MCF 10A (cell line): ENCODE measurements at regions not wholly inside any gene's neighbourhood (a gene's known extent, or its start where the extent isn't known, plus 50 kb on each side); places are given as distances from the start of the nearest gene placed in this dataset.
"Not testable (repeated sequence)": the region's sequence is repeated elsewhere in the genome, so short reads cannot be mapped to it uniquely, and the experiment has no call there.

Experiments
- BruUV-seq: library from RNA; stranded (reverse); fragments of 400-500 nt; replicated peaks from 2 replicates; lab custom pipeline; 2021; lab: Mats Ljungman, UMichigan
- CTCF ChIA-PET: fragments of 300-600 bp; sonication (Branson Sonifier 250); formaldehyde crosslinking; extraction: SDS; loops from one replicate; lab custom pipeline; 2021; ENCODE audit warnings: antibody characterized with exemption, inconsistent platforms; lab: Yijun Ruan, JAX
- POLR2A ChIA-PET: fragments of 300-600, 350-650 bp; sonication (Branson Sonifier 250); formaldehyde crosslinking; extraction: SDS; loops from one replicate; lab custom pipeline; 2020; ENCODE audit warnings: antibody characterized with exemption, inconsistent platforms; lab: Yijun Ruan, JAX
- DNase-seq: peaks from one replicate; pipeline ENCODE4 v3.0.0-alpha.2; 2018; ENCODE audit not compliant: unreplicated experiment
- H3K27ac Mint-ChIP-seq: one replicate; pipeline ENCODE4 v1.8.0; 2022; ENCODE audit warnings: mild to moderate bottlenecking, low read depth, mixed read lengths; ENCODE audit not compliant: unreplicated experiment
- H3K27me3 Mint-ChIP-seq: one replicate; pipeline ENCODE4 v1.8.0; 2022; ENCODE audit warnings: mixed read lengths; ENCODE audit not compliant: insufficient read depth, unreplicated experiment
- H3K36me3 Mint-ChIP-seq: one replicate; pipeline ENCODE4 v1.8.0; 2022; ENCODE audit warnings: mild to moderate bottlenecking, moderate library complexity, mixed read lengths; ENCODE audit not compliant: insufficient read depth, unreplicated experiment
- H3K4me1 Mint-ChIP-seq: one replicate; pipeline ENCODE4 v1.8.0; 2022; ENCODE audit warnings: mixed read lengths; ENCODE audit not compliant: insufficient read depth, unreplicated experiment
- H3K4me3 Mint-ChIP-seq: one replicate; pipeline ENCODE4 v1.8.0; 2022; ENCODE audit warnings: mild to moderate bottlenecking, moderate library complexity, mixed read lengths; ENCODE audit not compliant: unreplicated experiment
- H3K9me3 Mint-ChIP-seq: one replicate; pipeline ENCODE4 v1.8.0; 2022; ENCODE audit warnings: mixed read lengths; ENCODE audit not compliant: unreplicated experiment
- intact Hi-C: fragments of 100-400 bp; cut with micrococcal nuclease; formaldehyde crosslinking; loops from 2 replicates; pipeline ENCODE4 v1.14.1; 2022
- TF ChIP-seq, protein P1 (sequence below): fragments of 200-600 bp; IDR thresholded peaks from one replicate; pipeline ENCODE4 v1.8.0; 2022; ENCODE audit warnings: antibody characterized with exemption, mild to moderate bottlenecking; ENCODE audit not compliant: unreplicated experiment

DNA sequence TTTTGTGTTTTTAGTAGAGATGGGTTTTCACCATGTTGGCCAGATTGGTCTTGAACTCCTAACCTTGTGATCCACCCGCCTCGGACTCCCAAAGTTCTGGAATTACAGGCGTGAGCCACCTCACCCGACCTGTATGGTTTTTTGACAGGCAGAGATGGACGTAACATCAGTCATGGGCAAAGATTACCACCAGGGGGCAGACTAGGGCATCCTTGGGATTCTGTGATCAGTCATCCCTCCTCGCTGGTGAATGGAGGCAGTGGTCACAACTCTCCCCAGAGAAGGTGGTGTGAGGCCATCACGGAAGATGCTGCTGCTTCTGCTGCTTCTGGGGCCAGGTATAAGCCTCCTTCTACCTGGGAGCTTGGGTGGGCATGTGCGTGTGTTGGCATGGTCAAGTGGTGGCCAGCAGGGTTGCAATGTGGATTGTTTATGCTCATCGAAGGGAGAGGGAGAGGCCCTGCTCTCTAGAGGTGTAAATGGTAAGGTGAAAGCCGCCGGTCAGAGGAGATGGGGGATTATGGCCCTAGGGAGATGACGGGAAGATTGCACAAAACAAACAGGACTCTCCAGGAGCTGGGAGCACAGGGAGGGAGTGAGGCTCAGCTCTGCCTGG is 122.7 kb upstream of the PRSS1 start:
- Mint-ChIP-seq H3K4me1 (peaks cover 5% of the 10 kb centered on the region), H3K27me3 (no peaks in the 10 kb centered on the region), H3K36me3 (no peaks in the 10 kb centered on the region), H3K27ac (no peak overlapping the region), H3K9me3 (no peaks in the 10 kb centered on the region), H3K4me3 (no peak overlapping the region)
- POLR2A ChIA-PET, result no interaction called here
- BruUV-seq, result no TSS peak
- peak; percentile 77 for DNase-seq
- intact Hi-C loops, result no loop called here
- TF ChIP-seq, protein P1, sequence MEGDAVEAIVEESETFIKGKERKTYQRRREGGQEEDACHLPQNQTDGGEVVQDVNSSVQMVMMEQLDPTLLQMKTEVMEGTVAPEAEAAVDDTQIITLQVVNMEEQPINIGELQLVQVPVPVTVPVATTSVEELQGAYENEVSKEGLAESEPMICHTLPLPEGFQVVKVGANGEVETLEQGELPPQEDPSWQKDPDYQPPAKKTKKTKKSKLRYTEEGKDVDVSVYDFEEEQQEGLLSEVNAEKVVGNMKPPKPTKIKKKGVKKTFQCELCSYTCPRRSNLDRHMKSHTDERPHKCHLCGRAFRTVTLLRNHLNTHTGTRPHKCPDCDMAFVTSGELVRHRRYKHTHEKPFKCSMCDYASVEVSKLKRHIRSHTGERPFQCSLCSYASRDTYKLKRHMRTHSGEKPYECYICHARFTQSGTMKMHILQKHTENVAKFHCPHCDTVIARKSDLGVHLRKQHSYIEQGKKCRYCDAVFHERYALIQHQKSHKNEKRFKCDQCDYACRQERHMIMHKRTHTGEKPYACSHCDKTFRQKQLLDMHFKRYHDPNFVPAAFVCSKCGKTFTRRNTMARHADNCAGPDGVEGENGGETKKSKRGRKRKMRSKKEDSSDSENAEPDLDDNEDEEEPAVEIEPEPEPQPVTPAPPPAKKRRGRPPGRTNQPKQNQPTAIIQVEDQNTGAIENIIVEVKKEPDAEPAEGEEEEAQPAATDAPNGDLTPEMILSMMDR, result peak; percentile 51
- CTCF ChIA-PET, result interaction anchor here (0.6 to 3.8 kb wide), 12 partner anchors 10 to 367 kb away, joined by 3 to 24 read pairs (median 4); no protein-coding TSS in a partner anchor

DNA sequence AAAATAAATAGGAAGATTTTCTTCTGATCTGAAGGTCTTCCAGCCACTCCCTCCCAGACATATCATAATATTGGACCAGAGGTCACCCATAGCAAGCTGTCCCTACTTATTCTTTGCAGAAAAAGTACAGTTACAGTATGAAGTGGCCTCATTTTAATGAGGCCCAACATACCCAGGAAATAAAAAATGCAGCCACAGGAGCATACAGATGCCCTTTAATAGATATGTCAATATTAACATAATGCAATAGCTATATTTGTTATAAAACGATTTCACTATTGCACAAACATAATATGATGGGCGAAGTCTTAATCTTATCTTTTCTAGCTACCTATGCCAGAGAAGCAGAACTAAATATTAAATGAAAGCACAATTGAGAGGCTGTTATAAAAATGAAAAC is 124.1 kb upstream of the PRSS1 start:
- CTCF ChIA-PET, result interaction anchor here (0.5 to 3.8 kb wide), 12 partner anchors 11 to 377 kb away, joined by 3 to 24 read pairs (median 5); no protein-coding TSS in a partner anchor
- not testable (repeated sequence) for BruUV-seq, H3K27me3 Mint-ChIP-seq

DNA sequence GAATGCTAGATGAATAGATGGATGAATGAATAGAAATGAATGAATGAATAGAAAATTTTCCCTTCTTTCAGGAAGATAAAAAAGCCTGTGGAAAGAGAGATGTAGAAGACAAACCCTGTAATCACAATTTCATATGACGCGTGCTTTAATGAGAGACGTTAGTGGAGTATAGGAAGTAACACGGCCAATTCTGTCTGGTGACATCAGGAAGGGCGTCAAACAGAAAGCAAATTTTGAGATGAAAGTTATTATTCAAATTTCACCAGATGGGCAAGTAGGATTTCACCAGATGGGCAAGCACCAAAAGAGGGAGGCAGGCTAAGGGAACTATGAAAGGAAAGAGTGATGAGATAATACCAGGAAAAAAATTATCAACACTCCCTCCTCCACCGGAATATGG is 128.9 kb upstream of the PRSS1 start:
- no peak overlapping the region for H3K27ac Mint-ChIP-seq
- ChIA-PET CTCF (no interaction called here), POLR2A (no interaction called here)
- H3K4me1 Mint-ChIP-seq, result no peaks in the 10 kb centered on the region
- BruUV-seq, result no TSS peak
- H3K9me3 Mint-ChIP-seq, result no peaks in the 10 kb centered on the region
- H3K36me3 Mint-ChIP-seq, result no peaks in the 10 kb centered on the region
- intact Hi-C loops, result no loop called here
- no peak for DNase-seq
- TF ChIP-seq, protein P1, result no peak
- H3K4me3 Mint-ChIP-seq, result no peak overlapping the region
- no peaks in the 10 kb centered on the region for H3K27me3 Mint-ChIP-seq

More for the DNA sequence above, 124.1 kb upstream of the PRSS1 start:
- intact Hi-C loops, H3K36me3 Mint-ChIP-seq, H3K27ac Mint-ChIP-seq, POLR2A ChIA-PET, H3K4me3 Mint-ChIP-seq, H3K9me3 Mint-ChIP-seq, DNase-seq, H3K4me1 Mint-ChIP-seq: not testable (repeated sequence)

DNA sequence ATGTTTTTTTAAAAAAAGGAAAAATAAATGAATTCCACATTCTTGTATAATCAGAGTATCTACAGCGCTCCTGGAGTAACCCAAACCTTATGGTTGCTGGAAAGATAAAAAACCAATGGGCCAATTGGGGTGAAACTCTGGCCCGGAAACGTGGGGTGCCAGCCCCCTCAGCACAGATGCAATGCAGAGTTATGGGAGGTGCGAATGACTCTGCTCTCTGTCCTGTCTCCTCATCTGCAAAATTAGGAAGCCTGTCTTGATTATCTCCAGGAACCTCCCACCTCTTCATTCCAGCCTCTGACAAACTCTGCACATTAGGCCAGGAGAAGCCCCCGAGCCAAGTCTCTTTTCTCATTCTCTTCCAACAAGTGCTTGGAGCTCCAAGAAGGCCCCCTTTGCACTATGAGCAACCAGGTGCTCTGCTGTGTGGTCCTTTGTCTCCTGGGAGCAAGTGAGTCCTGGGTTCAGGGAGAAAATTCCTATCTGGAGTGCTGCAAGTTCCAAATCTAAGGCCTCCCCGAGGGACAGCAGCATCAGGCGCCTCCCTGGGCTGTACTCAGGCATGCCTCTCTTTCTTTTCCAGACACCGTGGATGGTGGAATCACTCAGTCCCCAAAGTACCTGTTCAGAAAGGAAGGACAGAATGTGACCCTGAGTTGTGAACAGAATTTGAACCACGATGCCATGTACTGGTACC is 130.5 kb upstream of the PRSS1 start:
- ChIA-PET POLR2A (interaction anchor here (0.8 kb wide), 1 partner anchor 187 kb away, joined by 3 read pairs; no protein-coding TSS in a partner anchor), CTCF (interaction anchor here (0.6 kb wide), 1 partner anchor 494 kb away, joined by 3 read pairs; no protein-coding TSS in a partner anchor)
- TF ChIP-seq, protein P1, result no peak
- no TSS peak for BruUV-seq
- Mint-ChIP-seq H3K27ac (no peak overlapping the region), H3K27me3 (no peaks in the 10 kb centered on the region), H3K9me3 (no peaks in the 10 kb centered on the region), H3K4me3 (no peak overlapping the region), H3K4me1 (peaks cover 2% of the 10 kb centered on the region), H3K36me3 (no peaks in the 10 kb centered on the region)
- no peak for DNase-seq
- intact Hi-C loops, result no loop called here
